MCF 10A (cell line): ENCODE measurements at regions not wholly inside any gene's neighbourhood (a gene's known extent, or its start where the extent isn't known, plus 50 kb on each side); places are given as distances from the start of the nearest gene placed in this dataset.
A peak's percentile ranks its signal among the peaks of the same experiment; 100 is the strongest.

Experiments used
- BruUV-seq: library from RNA; stranded (reverse); fragments of 400-500 nt; replicated peaks from 2 replicates; lab custom pipeline; 2021; lab: Mats Ljungman, UMichigan
- CTCF ChIA-PET: fragments of 300-600 bp; sonication (Branson Sonifier 250); formaldehyde crosslinking; extraction: SDS; loops from one replicate; lab custom pipeline; 2021; ENCODE audit warnings: antibody characterized with exemption, inconsistent platforms; lab: Yijun Ruan, JAX
- POLR2A ChIA-PET: fragments of 300-600, 350-650 bp; sonication (Branson Sonifier 250); formaldehyde crosslinking; extraction: SDS; loops from one replicate; lab custom pipeline; 2020; ENCODE audit warnings: antibody characterized with exemption, inconsistent platforms; lab: Yijun Ruan, JAX
- DNase-seq: peaks from one replicate; pipeline ENCODE4 v3.0.0-alpha.2; 2018; ENCODE audit not compliant: unreplicated experiment
- H3K27ac Mint-ChIP-seq: one replicate; pipeline ENCODE4 v1.8.0; 2022; ENCODE audit warnings: mild to moderate bottlenecking, low read depth, mixed read lengths; ENCODE audit not compliant: unreplicated experiment
- H3K27me3 Mint-ChIP-seq: one replicate; pipeline ENCODE4 v1.8.0; 2022; ENCODE audit warnings: mixed read lengths; ENCODE audit not compliant: insufficient read depth, unreplicated experiment
- H3K36me3 Mint-ChIP-seq: one replicate; pipeline ENCODE4 v1.8.0; 2022; ENCODE audit warnings: mild to moderate bottlenecking, moderate library complexity, mixed read lengths; ENCODE audit not compliant: insufficient read depth, unreplicated experiment
- H3K4me1 Mint-ChIP-seq: one replicate; pipeline ENCODE4 v1.8.0; 2022; ENCODE audit warnings: mixed read lengths; ENCODE audit not compliant: insufficient read depth, unreplicated experiment
- H3K4me3 Mint-ChIP-seq: one replicate; pipeline ENCODE4 v1.8.0; 2022; ENCODE audit warnings: mild to moderate bottlenecking, moderate library complexity, mixed read lengths; ENCODE audit not compliant: unreplicated experiment
- H3K9me3 Mint-ChIP-seq: one replicate; pipeline ENCODE4 v1.8.0; 2022; ENCODE audit warnings: mixed read lengths; ENCODE audit not compliant: unreplicated experiment
- CTCF ChIP-seq: fragments of 200-600 bp; IDR thresholded peaks from one replicate; pipeline ENCODE4 v1.8.0; 2022; ENCODE audit warnings: antibody characterized with exemption, mild to moderate bottlenecking; ENCODE audit not compliant: unreplicated experiment
- intact Hi-C: fragments of 100-400 bp; cut with micrococcal nuclease; formaldehyde crosslinking; loops from 2 replicates; pipeline ENCODE4 v1.14.1; 2022

- Mint-ChIP-seq H3K27ac (no peak overlapping the region), H3K4me3 (no peak overlapping the region), H3K36me3 (peaks cover 5% of the 10 kb centered on the region), H3K4me1 (peaks cover 9% of the 10 kb centered on the region), H3K9me3 (peaks cover 7% of the 10 kb centered on the region), H3K27me3 (peaks cover 29% of the 10 kb centered on the region)
- DNase-seq = no peak
- TF ChIP-seq CTCF = no peak
- POLR2A ChIA-PET = no interaction called here
- BruUV-seq = no TSS peak
- CTCF ChIA-PET = no interaction called here
- intact Hi-C loops = no loop called here
Measured at GRCh38 chrX:39251995-39252394, 450.7 kb downstream of the MID1IP1 start.

DNA sequence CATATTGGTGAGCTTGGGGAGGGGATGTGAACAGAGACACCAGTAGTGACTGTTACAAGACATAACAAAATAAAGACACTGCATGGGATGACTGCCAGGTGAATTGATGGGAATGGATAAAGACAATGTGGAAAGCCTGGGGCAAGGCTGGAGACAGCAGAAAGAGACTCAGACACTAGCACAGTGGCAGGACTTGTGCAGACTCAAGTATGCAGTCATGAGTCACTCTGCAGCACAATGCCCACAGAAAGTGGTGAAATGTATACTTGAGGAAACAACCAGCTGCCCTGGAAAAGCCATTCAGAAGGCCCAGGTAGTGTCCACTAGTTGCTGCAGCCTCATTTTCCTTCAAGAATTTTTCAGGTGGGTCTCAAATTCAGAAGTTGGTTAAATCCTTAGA, 452.3 kb downstream of the MID1IP1 start:
- CTCF ChIA-PET = interaction anchor here (1.2 kb wide), 1 partner anchor 10 kb away, joined by 3 read pairs; no protein-coding TSS in a partner anchor
- Mint-ChIP-seq H3K27me3 (peaks cover 13% of the 10 kb centered on the region), H3K4me1 (peaks cover 9% of the 10 kb centered on the region), H3K4me3 (no peak overlapping the region), H3K9me3 (peaks cover 7% of the 10 kb centered on the region), H3K36me3 (no peaks in the 10 kb centered on the region), H3K27ac (no peak overlapping the region)
- POLR2A ChIA-PET = interaction anchor here (0.6 kb wide), 1 partner anchor 59 kb away, joined by 3 read pairs; no protein-coding TSS in a partner anchor
- no TSS peak for BruUV-seq
- peak; percentile 64 for DNase-seq
- intact Hi-C loops = no loop called here
- no peak for TF ChIP-seq CTCF

GRCh38 chrX:39258331-39258730, 457.1 kb downstream of the MID1IP1 start:
- no peak for TF ChIP-seq CTCF
- ChIA-PET POLR2A (interaction anchor here (0.9 kb wide), 1 partner anchor 9 kb away, joined by 3 read pairs; no protein-coding TSS in a partner anchor), CTCF (no interaction called here)
- no peaks in the 10 kb centered on the region for H3K36me3 Mint-ChIP-seq
- peaks cover 13% of the 10 kb centered on the region for H3K4me1 Mint-ChIP-seq
- BruUV-seq = no TSS peak
- no peaks in the 10 kb centered on the region for H3K9me3 Mint-ChIP-seq
- DNase-seq = no peak
- H3K27me3 Mint-ChIP-seq = no peaks in the 10 kb centered on the region
- no peak overlapping the region for H3K27ac Mint-ChIP-seq
- H3K4me3 Mint-ChIP-seq = no peak overlapping the region
- intact Hi-C loops = no loop called here

DNA sequence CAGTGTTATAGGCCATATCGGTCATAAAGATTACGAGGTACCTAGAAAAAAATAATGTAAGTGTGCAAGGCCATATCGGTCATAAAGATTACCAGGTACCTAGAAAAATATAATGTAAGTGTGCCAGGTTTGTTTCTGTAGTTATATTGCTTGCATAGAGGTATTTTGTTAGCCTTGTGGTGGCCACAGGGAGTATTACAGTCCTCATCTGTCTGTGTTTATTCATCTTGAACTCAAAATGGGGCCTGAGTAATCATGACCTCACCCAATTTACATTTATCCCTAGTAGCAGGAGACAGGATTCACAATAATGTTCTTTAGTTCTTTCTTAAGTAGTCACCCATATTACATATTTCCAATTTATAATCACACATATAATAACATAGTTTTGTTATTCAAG, 459.7 kb downstream of the MID1IP1 start:
- Mint-ChIP-seq H3K36me3 (no peaks in the 10 kb centered on the region), H3K4me3 (no peak overlapping the region), H3K9me3 (no peaks in the 10 kb centered on the region), H3K27me3 (no peaks in the 10 kb centered on the region), H3K4me1 (peaks cover 5% of the 10 kb centered on the region), H3K27ac (no peak overlapping the region)
- no TSS peak for BruUV-seq
- no peak for TF ChIP-seq CTCF
- no peak for DNase-seq
- intact Hi-C loops = loop anchor here (5.0 kb wide), 1 partner anchor 1006 kb away; no protein-coding TSS in a partner anchor
- ChIA-PET CTCF (interaction anchor here (0.5 to 1.3 kb wide), 7 partner anchors 11 to 834 kb away, joined by 3 to 5 read pairs (median 4); no protein-coding TSS in a partner anchor), POLR2A (interaction anchor here (0.7 kb wide), 1 partner anchor 1226 kb away, joined by 3 read pairs; no protein-coding TSS in a partner anchor)
